ENCODE measurements at regions not wholly inside any gene's neighbourhood (a gene's known extent, or its start where the extent isn't known, plus 50 kb on each side); places are given as distances from the start of the nearest gene placed in this dataset.
"Not testable (repeated sequence)": the region's sequence is repeated elsewhere in the genome, so short reads cannot be mapped to it uniquely, and the experiment has no call there.

DNA sequence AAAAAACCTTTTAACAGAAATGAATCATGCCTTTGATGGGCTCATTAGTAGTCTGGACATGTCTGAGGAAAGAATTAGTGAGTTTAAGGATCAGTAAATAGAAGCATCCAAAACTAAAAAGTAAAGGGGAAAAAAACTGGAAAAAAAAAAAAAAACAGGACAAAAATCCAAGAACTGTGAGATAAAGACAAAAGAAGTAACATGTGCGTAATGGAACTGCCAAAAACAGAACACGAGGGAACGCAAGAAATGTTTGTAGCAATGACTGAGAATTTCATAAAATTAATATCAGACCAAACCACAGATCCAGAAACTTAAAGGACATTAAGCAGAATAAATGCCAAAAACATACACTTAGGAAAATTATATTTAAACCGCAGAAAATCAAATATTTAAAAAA is 77.4 kb downstream of the MS4A13 start:
- no peak overlapping the region for H3K4me3 ChIP-seq (ENCODE audit: insufficient read depth, low read depth, low read length)
- no peaks in the 10 kb centered on the region for H3K27me3 ChIP-seq (ENCODE audit: control insufficient read depth, insufficient read depth, low read length)
- H3K36me3 ChIP-seq (replicated peaks; ENCODE audit: control insufficient read depth, insufficient read depth, low read length), result no peaks in the 10 kb centered on the region
- no peak for DNase-seq

GRCh38 chr11:60594998-60595642 is 79.9 kb downstream of the MS4A13 start:
- no peak for DNase-seq
- Histone ChIP-seq H3K36me3 (replicated peaks; ENCODE audit: control insufficient read depth, insufficient read depth, low read length) (no peaks in the 10 kb centered on the region), H3K27me3 (ENCODE audit: control insufficient read depth, insufficient read depth, low read length) (no peaks in the 10 kb centered on the region), H3K4me3 (ENCODE audit: insufficient read depth, low read depth, low read length) (no peak overlapping the region)

- H3K4me3 ChIP-seq (ENCODE audit: insufficient read depth, low read depth, low read length), result no peak overlapping the region
- DNase-seq, result no peak
- no peaks in the 10 kb centered on the region for H3K36me3 ChIP-seq (replicated peaks; ENCODE audit: control insufficient read depth, insufficient read depth, low read length)
Observed at GRCh38 chr11:60607483-60607882, 91.9 kb upstream of the MS4A8 start.

DNA sequence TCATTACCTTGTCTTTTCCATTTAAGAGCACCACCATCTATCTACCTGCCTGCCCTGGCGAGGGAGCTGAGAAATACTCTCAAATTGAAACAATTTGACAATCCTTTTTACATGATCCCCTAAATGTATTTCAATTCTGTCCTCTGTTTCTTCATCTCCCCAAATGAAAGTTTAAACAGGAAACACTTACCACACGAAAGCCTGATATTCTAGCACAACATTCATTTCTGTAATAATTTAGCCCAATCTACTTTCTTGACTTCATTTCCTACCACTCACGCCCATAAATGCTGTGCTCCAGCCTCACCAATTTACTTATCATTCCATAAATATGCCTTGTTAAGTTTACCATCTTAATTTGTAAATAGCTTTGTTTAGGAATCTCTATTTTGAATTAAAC is 89.8 kb upstream of the MS4A8 start:
- Histone ChIP-seq H3K27me3 (ENCODE audit: control insufficient read depth, insufficient read depth, low read length) (no peaks in the 10 kb centered on the region), H3K36me3 (replicated peaks; ENCODE audit: control insufficient read depth, insufficient read depth, low read length) (no peaks in the 10 kb centered on the region), H3K4me3 (ENCODE audit: insufficient read depth, low read depth, low read length) (no peak overlapping the region)
- no peak for DNase-seq

More at GRCh38 chr11:60607483-60607882, 91.9 kb upstream of the MS4A8 start:
- H3K27me3 ChIP-seq (ENCODE audit: control insufficient read depth, insufficient read depth, low read length), result no peaks in the 10 kb centered on the region

DNA sequence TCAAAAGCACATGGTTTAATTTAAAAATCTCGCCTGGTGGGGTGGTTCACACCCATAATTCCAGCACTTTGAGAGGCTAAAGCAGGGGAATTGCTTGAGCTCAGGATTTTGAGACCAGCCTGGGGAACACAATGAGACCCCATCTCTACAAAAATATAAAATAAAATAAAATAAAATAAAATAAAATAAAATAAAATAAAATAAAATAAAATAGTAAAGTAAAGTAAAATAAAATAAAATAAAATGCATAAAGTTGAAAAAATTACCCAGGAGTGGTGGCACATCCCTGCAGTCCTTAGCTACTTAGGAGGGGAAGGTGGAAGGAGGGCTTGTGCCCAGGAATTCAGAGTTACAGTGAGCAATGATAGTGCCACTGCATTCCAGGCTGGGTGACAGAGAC is 88.7 kb upstream of the MS4A8 start:
- Histone ChIP-seq H3K36me3 (replicated peaks; ENCODE audit: control insufficient read depth, insufficient read depth, low read length) (no peaks in the 10 kb centered on the region), H3K27me3 (ENCODE audit: control insufficient read depth, insufficient read depth, low read length) (no peaks in the 10 kb centered on the region), H3K4me3 (ENCODE audit: insufficient read depth, low read depth, low read length) (no peak overlapping the region)
- DNase-seq, result no peak

DNA sequence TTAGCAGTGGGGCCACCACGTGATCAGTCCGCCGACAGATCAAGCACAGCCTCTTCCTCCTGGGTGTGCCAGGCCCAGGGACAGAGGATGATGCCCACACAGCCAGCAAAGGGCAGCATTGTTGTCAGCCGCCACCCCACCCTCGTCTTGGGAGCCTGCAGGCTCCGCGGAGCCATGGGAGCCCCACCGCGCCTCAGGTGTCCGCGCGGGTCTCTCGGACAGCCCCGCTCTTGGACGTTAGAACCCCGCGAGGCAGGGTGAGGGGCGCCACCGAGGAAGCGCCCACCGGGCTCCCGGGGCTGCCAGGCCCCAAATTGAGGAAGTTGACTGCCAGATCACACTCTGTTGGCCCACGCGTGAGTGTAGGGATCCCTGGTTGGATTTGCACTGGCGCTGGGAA is 83.9 kb upstream of the MS4A8 start:
- Histone ChIP-seq H3K4me3 (ENCODE audit: insufficient read depth, low read depth, low read length) (no peak overlapping the region), H3K36me3 (replicated peaks; ENCODE audit: control insufficient read depth, insufficient read depth, low read length) (no peaks in the 10 kb centered on the region), H3K27me3 (ENCODE audit: control insufficient read depth, insufficient read depth, low read length) (no peaks in the 10 kb centered on the region)
- no peak for DNase-seq

GRCh38 chr11:60621940-60622339 is 77.5 kb upstream of the MS4A8 start:
- H3K4me3 ChIP-seq (ENCODE audit: insufficient read depth, low read depth, low read length); H3K36me3 ChIP-seq (replicated peaks; ENCODE audit: control insufficient read depth, insufficient read depth, low read length); DNase-seq; H3K27me3 ChIP-seq (ENCODE audit: control insufficient read depth, insufficient read depth, low read length): not testable (repeated sequence)

- DNase-seq; H3K36me3 ChIP-seq (replicated peaks; ENCODE audit: control insufficient read depth, insufficient read depth, low read length); H3K27me3 ChIP-seq (ENCODE audit: control insufficient read depth, insufficient read depth, low read length); H3K4me3 ChIP-seq (ENCODE audit: insufficient read depth, low read depth, low read length): not testable (repeated sequence)
Observed at GRCh38 chr11:60622776-60623175, 76.6 kb upstream of the MS4A8 start.

- H3K27me3 ChIP-seq (ENCODE audit: control insufficient read depth, insufficient read depth, low read length), result no peaks in the 10 kb centered on the region
- peak; percentile 39 for DNase-seq
Observed at GRCh38 chr11:60625262-60625661, 74.2 kb upstream of the MS4A8 start.

GRCh38 chr11:60629399-60629798 is 70.0 kb upstream of the MS4A8 start:
- Histone ChIP-seq H3K36me3 (replicated peaks; ENCODE audit: control insufficient read depth, insufficient read depth, low read length) (no peaks in the 10 kb centered on the region), H3K4me3 (ENCODE audit: insufficient read depth, low read depth, low read length) (no peak overlapping the region), H3K27me3 (ENCODE audit: control insufficient read depth, insufficient read depth, low read length) (no peaks in the 10 kb centered on the region)
- DNase-seq, result no peak

More at GRCh38 chr11:60625262-60625661, 74.2 kb upstream of the MS4A8 start:
- no peaks in the 10 kb centered on the region for H3K36me3 ChIP-seq (replicated peaks; ENCODE audit: control insufficient read depth, insufficient read depth, low read length)
- H3K4me3 ChIP-seq (ENCODE audit: insufficient read depth, low read depth, low read length), result no peak overlapping the region

- no peak for DNase-seq
- no peaks in the 10 kb centered on the region for H3K36me3 ChIP-seq (replicated peaks; ENCODE audit: control insufficient read depth, insufficient read depth, low read length)
- H3K4me3 ChIP-seq (ENCODE audit: insufficient read depth, low read depth, low read length), result no peak overlapping the region
- no peaks in the 10 kb centered on the region for H3K27me3 ChIP-seq (ENCODE audit: control insufficient read depth, insufficient read depth, low read length)
Observed at GRCh38 chr11:60631944-60632343, 67.5 kb upstream of the MS4A8 start.

GRCh38 chr11:60633645-60634044 is 65.8 kb upstream of the MS4A8 start:
- Histone ChIP-seq H3K36me3 (replicated peaks; ENCODE audit: control insufficient read depth, insufficient read depth, low read length) (no peaks in the 10 kb centered on the region), H3K4me3 (ENCODE audit: insufficient read depth, low read depth, low read length) (no peak overlapping the region), H3K27me3 (ENCODE audit: control insufficient read depth, insufficient read depth, low read length) (no peaks in the 10 kb centered on the region)
- DNase-seq, result no peak

GRCh38 chr11:60634126-60634525 is 65.3 kb upstream of the MS4A8 start:
- Histone ChIP-seq H3K36me3 (replicated peaks; ENCODE audit: control insufficient read depth, insufficient read depth, low read length) (no peaks in the 10 kb centered on the region), H3K27me3 (ENCODE audit: control insufficient read depth, insufficient read depth, low read length) (no peaks in the 10 kb centered on the region), H3K4me3 (ENCODE audit: insufficient read depth, low read depth, low read length) (no peak overlapping the region)
- peak; percentile 66 for DNase-seq

DNA sequence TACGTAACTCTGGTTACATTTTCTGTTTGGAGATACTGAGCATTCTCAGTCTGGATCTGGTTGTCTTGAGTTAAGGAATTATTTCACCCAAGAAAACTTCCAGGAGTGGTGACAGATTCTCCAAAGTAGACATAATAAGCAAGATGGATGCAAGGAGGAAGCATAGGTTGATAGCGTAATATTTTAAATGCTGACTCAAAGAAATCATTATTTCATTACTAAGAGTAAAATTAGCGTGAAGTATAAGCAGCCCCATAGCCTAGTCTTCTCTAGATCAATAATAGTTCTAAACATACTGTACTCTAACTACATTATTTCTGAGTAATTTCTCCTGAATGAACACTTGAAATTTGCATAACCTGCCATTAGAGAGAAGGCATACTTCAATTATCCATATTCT is 57.5 kb upstream of the MS4A8 start:
- Histone ChIP-seq H3K4me3 (ENCODE audit: insufficient read depth, low read depth, low read length) (no peak overlapping the region), H3K36me3 (replicated peaks; ENCODE audit: control insufficient read depth, insufficient read depth, low read length) (no peaks in the 10 kb centered on the region), H3K27me3 (ENCODE audit: control insufficient read depth, insufficient read depth, low read length) (no peaks in the 10 kb centered on the region)
- DNase-seq, result no peak

DNA sequence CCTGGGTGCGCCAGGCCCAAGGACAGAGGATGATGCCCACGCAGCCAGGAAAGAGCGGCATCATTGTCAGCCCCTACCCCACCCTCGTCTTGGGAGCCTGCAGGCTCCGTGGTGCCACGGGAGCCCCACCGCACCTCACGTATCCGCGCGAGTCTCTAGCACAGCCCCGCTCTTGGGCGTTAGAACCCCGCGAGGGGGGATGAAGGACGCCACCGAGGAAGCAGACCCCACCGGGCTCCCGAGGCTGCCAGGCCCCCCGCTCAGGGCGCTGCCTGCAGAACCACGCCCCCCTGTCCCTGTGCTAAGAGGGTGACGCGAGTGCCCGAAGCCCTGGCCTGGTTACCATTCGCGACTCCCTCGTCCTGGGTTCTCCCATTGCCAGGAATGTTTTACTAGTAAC is 52.3 kb upstream of the MS4A8 start:
- no peak overlapping the region for H3K4me3 ChIP-seq (ENCODE audit: insufficient read depth, low read depth, low read length)
- no peaks in the 10 kb centered on the region for H3K27me3 ChIP-seq (ENCODE audit: control insufficient read depth, insufficient read depth, low read length)
- no peak for DNase-seq
- H3K36me3 ChIP-seq (replicated peaks; ENCODE audit: control insufficient read depth, insufficient read depth, low read length), result no peaks in the 10 kb centered on the region
